ENCODE measurements at regions not wholly inside any gene's neighbourhood (a gene's known extent, or its start where the extent isn't known, plus 50 kb on each side); places are given as distances from the start of the nearest gene placed in this dataset.
"Not testable (repeated sequence)": the region's sequence is repeated elsewhere in the genome, so short reads cannot be mapped to it uniquely, and the experiment has no call there.

DNA sequence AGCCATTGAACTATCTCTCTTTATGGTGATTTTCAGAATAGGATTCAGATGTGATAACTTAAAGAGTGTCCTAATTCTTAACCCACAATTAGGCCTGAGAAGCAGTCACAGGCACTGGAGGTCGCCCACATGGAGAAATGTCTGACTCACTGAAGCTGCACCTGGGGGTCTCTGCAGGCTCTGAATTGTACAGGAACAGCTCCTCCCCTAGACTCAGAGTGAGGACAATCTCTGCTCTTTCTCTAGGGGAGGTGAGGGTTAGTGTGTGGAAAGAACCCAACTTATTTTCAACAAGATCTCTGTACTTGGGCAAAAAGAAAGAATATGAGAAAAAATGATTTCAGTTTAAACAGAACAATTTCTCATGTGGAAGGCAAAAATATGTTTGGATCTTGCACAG lies 1124.6 kb downstream of the TMEM121 start:
- TF ChIP-seq, protein P1, sequence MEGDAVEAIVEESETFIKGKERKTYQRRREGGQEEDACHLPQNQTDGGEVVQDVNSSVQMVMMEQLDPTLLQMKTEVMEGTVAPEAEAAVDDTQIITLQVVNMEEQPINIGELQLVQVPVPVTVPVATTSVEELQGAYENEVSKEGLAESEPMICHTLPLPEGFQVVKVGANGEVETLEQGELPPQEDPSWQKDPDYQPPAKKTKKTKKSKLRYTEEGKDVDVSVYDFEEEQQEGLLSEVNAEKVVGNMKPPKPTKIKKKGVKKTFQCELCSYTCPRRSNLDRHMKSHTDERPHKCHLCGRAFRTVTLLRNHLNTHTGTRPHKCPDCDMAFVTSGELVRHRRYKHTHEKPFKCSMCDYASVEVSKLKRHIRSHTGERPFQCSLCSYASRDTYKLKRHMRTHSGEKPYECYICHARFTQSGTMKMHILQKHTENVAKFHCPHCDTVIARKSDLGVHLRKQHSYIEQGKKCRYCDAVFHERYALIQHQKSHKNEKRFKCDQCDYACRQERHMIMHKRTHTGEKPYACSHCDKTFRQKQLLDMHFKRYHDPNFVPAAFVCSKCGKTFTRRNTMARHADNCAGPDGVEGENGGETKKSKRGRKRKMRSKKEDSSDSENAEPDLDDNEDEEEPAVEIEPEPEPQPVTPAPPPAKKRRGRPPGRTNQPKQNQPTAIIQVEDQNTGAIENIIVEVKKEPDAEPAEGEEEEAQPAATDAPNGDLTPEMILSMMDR (IDR thresholded peaks at IDR 0.05; ENCODE audit: low read depth, low read length, missing control alignments): no peak
- DNase-seq (ENCODE audit: extremely low read depth, low read depth): no peak
- H3K4me3 ChIP-seq (replicated peaks; ENCODE audit: low read depth, low read length): no peak overlapping the region

DNA sequence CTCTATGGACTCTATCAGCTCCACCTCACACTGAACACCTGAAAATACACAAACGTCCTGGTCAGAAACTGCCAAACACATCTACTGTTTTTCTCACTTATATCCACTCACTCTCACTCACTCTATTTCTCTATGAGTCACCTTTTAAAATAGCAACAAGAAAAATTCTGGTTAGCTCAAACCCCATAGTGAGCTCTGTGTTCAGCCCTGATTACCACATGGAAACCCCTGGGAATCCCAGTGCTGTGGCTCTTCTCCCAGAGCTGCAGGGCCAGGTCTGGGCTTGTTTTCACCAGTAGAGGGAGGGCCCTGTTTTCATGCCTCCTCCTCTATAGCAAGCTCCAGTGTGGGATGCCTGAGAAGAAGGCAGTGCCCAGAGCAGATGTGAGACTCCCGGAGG lies 1126.1 kb downstream of the TMEM121 start:
- no peak overlapping the region for H3K4me3 ChIP-seq (replicated peaks; ENCODE audit: low read depth, low read length)
- no peak for DNase-seq (ENCODE audit: extremely low read depth, low read depth)
- TF ChIP-seq, protein P1 (IDR thresholded peaks at IDR 0.05; ENCODE audit: low read depth, low read length, missing control alignments): no peak

DNA sequence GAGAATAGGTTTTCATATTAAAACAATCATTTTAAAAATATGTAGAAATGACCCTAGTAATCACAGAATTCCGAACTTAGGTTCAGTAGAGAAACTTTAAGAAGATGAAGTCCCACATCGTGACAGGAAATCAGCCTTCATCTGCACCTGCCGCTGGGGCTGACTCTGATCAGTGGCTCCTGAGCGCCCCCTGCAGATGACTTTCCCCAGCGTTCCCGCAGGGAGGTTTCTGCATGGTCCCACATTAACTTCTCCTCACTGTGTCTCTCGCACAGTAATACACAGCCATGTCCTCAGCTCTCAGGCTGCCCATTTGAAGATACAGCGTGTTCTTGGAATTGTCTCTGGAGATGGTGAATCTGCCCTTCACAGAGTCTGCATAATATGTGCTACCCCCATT lies 1131.1 kb downstream of the TMEM121 start:
- DNase-seq (ENCODE audit: extremely low read depth, low read depth): no peak
- H3K4me3 ChIP-seq (replicated peaks; ENCODE audit: low read depth, low read length): no peak overlapping the region
- TF ChIP-seq, protein P1 (IDR thresholded peaks at IDR 0.05; ENCODE audit: low read depth, low read length, missing control alignments): no peak

DNA sequence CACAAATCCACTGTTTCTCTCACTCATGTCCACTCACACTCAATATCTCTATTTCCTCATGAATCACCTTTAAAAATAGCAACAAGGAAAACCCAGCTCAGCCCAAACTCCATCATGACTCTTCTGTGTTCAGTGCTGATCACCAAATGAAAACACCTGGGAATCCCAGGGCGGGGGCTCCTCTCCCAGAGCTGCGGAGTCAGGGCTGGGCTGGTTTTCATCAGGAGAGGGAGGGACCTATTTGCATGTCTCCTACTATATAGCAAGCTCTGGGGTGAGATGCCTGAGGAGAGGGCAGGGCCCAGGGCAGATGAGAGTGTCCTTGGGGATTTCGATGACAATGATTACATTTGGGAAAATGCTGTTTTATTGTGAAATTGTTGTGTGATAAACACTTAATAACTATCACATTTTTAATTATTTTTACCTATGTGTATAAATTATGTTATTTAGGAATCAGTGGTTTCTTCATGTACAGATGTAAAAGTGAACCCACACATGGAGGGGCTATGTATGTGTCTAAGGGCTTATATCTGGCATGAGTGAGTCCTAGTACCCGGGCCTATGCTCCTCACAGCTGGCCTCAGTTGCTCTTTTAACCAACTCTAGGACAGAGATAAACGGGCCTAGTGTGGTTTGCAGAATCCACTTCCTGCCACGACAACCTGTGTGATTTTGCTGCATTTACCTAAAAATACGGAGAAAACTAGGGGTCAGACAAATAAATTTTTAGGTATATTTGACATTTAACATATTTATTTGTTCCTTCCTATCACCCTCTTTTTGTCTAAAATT lies 1131.9 kb downstream of the TMEM121 start:
- DNase-seq (ENCODE audit: extremely low read depth, low read depth); H3K4me3 ChIP-seq (replicated peaks; ENCODE audit: low read depth, low read length): not testable (repeated sequence)

DNA sequence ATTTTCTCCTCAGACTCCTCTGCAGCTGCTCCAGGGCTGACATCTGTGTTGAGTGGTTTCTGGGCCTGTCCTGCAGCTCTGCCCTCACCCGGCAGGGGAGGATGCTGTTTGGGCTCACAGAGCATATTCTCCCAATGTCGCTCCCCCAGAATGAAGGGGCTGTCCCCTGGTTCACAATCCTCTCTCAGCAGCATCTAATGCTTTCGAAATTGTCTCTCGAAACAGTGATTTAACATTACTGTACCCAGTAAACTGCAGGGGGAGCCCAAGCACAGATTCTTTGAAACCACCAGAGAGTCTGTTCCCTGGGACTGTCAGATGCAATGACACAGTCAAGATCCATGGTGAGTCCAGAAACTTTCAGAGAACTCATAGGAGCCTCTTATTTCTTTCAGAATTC lies 1135.2 kb downstream of the TMEM121 start:
- DNase-seq (ENCODE audit: extremely low read depth, low read depth); H3K4me3 ChIP-seq (replicated peaks; ENCODE audit: low read depth, low read length): not testable (repeated sequence)

DNA sequence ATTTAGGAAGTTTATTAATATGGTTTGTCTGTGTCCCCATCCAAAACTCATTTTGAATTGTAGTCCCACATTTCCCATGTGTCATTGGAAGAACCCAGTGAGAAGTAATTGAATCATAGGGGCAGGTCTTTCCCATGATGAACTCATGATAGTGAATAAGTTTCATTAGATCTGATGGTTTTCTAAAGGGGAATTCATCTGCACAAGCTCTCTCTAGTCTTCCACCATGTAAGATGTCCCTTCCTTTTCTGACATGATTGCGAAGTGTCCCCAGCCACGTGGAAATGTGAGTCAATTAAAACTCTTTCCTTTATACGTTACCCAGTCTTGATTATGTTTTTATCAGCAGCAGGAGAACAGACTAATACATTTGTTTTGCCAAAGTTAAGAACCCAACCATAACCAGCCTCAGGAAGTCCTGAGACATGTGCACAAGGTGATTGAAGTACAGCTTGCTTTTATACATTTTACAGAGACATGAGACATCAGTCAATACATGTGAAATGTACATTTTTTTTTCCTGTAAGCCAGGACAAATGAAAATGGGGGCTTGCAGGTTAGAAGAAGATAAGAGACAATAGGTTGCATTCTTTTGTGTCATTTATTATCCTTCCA lies 1136.7 kb downstream of the TMEM121 start:
- no peak for DNase-seq (ENCODE audit: extremely low read depth, low read depth)
- H3K4me3 ChIP-seq (replicated peaks; ENCODE audit: low read depth, low read length): no peak overlapping the region
- TF ChIP-seq, protein P1 (IDR thresholded peaks at IDR 0.05; ENCODE audit: low read depth, low read length, missing control alignments): no peak

DNA sequence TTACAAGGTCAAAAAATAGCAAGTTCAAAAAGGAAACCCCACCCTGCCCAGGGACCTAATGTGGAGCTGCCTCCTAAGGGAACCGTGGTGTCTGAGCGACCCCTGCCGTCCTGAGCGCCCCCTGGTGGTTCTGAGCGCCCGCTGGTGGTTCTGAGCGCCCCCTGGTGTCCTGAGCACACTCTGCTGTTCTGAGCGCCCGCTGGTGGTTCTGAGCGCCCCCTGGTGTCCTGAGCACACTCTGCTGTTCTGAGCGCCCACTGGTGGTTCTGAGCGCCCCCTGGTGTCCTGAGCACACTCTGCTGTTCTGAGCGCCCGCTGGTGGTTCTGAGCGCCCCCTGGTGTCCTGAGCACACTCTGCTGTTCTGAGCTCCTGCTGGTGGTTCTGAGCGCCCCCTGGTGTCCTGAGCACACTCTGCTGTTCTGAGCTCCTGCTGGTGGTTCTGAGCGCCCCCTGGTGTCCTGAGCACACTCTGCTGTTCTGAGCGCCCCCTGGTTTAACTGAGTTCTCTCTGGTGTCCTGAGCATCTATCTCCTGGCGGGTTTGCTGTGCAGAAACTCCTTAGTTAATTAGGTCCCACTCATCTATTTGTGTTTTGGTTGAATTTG lies 1137.5 kb downstream of the TMEM121 start:
- TF ChIP-seq, protein P1 (IDR thresholded peaks at IDR 0.05; ENCODE audit: low read depth, low read length, missing control alignments): peak; percentile 64
- not testable (repeated sequence) for H3K4me3 ChIP-seq (replicated peaks; ENCODE audit: low read depth, low read length); DNase-seq (ENCODE audit: extremely low read depth, low read depth)

Data from HFF-Myc (cell line).